GOT3 (cell line): ENCODE measurements at regions not wholly inside any gene's neighbourhood (a gene's known extent, or its start where the extent isn't known, plus 50 kb on each side); places are given as distances from the start of the nearest gene placed in this dataset.
"Not testable (repeated sequence)": the region's sequence is repeated elsewhere in the genome, so short reads cannot be mapped to it uniquely, and the experiment has no call there.

Experiments used
- DNase-seq: peaks from one replicate; lab custom pipeline; 2025; ENCODE audit warnings: mixed read lengths; lab: John Stamatoyannopoulos, UW

- no peak for DNase-seq
Observed at GRCh38 chr18:5021558-5021957, 175.5 kb downstream of the AKAIN1 start.

GRCh38 chr18:5015213-5015612 is 181.8 kb downstream of the AKAIN1 start:
- DNase-seq = no peak

- DNase-seq = not testable (repeated sequence)
Observed at GRCh38 chr18:5004031-5004820, 192.8 kb downstream of the AKAIN1 start.

- DNase-seq = no peak
Observed at GRCh38 chr18:4994710-4995109, 202.3 kb downstream of the AKAIN1 start.

GRCh38 chr18:4987452-4988405 is 209.3 kb downstream of the AKAIN1 start:
- DNase-seq = no peak

GRCh38 chr18:4986677-4987076 is 210.4 kb downstream of the AKAIN1 start:
- no peak for DNase-seq

- DNase-seq = no peak
Observed at GRCh38 chr18:4986066-4986465, 211.0 kb downstream of the AKAIN1 start.

- no peak for DNase-seq
Observed at GRCh38 chr18:4961121-4961909, 235.7 kb downstream of the AKAIN1 start.

GRCh38 chr18:4960578-4960977 is 236.5 kb downstream of the AKAIN1 start:
- DNase-seq = no peak

GRCh38 chr18:4931209-4931608 is 265.8 kb downstream of the AKAIN1 start:
- no peak for DNase-seq

- no peak for DNase-seq
Observed at GRCh38 chr18:4921548-4921947, 275.5 kb downstream of the AKAIN1 start.

GRCh38 chr18:4917509-4917908 is 279.5 kb downstream of the AKAIN1 start:
- DNase-seq = not testable (repeated sequence)

- no peak for DNase-seq
Observed at GRCh38 chr18:4908328-4908727, 288.7 kb downstream of the AKAIN1 start.

GRCh38 chr18:4906856-4907255 is 290.2 kb downstream of the AKAIN1 start:
- no peak for DNase-seq

- no peak for DNase-seq
Observed at GRCh38 chr18:4888251-4889040, 308.6 kb downstream of the AKAIN1 start.

GRCh38 chr18:4878480-4878879 is 318.6 kb downstream of the AKAIN1 start:
- no peak for DNase-seq

- DNase-seq = no peak
Observed at GRCh38 chr18:4871197-4871596, 325.9 kb downstream of the AKAIN1 start.

- DNase-seq = no peak
Observed at GRCh38 chr18:4870177-4870773, 326.8 kb downstream of the AKAIN1 start.

- DNase-seq = no peak
Observed at GRCh38 chr18:4869155-4869554, 327.9 kb downstream of the AKAIN1 start.

- no peak for DNase-seq
Observed at GRCh38 chr18:4858379-4859127, 338.5 kb downstream of the AKAIN1 start.
